ENCODE measurements at regions not wholly inside any gene's neighbourhood (a gene's known extent, or its start where the extent isn't known, plus 50 kb on each side); places are given as distances from the start of the nearest gene placed in this dataset.

- TF ChIP-seq, protein P1, sequence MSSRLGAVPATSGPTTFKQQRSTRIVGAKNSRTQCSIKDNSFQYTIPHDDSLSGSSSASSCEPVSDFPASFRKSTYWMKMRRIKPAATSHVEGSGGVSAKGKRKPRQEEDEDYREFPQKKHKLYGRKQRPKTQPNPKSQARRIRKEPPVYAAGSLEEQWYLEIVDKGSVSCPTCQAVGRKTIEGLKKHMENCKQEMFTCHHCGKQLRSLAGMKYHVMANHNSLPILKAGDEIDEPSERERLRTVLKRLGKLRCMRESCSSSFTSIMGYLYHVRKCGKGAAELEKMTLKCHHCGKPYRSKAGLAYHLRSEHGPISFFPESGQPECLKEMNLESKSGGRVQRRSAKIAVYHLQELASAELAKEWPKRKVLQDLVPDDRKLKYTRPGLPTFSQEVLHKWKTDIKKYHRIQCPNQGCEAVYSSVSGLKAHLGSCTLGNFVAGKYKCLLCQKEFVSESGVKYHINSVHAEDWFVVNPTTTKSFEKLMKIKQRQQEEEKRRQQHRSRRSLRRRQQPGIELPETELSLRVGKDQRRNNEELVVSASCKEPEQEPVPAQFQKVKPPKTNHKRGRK (CRISPR knock-in tag; IDR thresholded peaks at IDR 0.05; ENCODE audit: borderline replicate concordance), result no peak
- no peak for TF ChIP-seq MXD4 (CRISPR knock-in tag; IDR thresholded peaks at IDR 0.05; ENCODE audit: borderline replicate concordance)
- peak; percentile 86 for TF ChIP-seq SP1 (CRISPR knock-in tag; conservative IDR thresholded peaks at IDR 0.05)
- peak; percentile 90 for TF ChIP-seq MYBL2 (CRISPR knock-in tag; IDR thresholded peaks at IDR 0.05)
- TF ChIP-seq CBFB (CRISPR knock-in tag; IDR thresholded peaks at IDR 0.05; ENCODE audit: low read depth), result peak; percentile 90; the same call in 1 of the 2 replicates
- TF ChIP-seq TCF7 (CRISPR knock-in tag; IDR thresholded peaks at IDR 0.05; ENCODE audit: low read depth), result 0 out of 2 replicates have a peak, but pooled peaks have one; percentile 65
- TF ChIP-seq GABPB1 (CRISPR knock-in tag; IDR thresholded peaks at IDR 0.05), result peak; percentile 98
- TF ChIP-seq ESRRA (CRISPR knock-in tag; IDR thresholded peaks at IDR 0.05; ENCODE audit: borderline replicate concordance), result peak; percentile 33; the same call in 1 of the 2 replicates
- peak; percentile 96 for TF ChIP-seq ETV6 (CRISPR knock-in tag; IDR thresholded peaks at IDR 0.05)
- no peak for TF ChIP-seq ZNF396 (CRISPR knock-in tag; IDR thresholded peaks at IDR 0.05; ENCODE audit: borderline replicate concordance)
- TF ChIP-seq, protein P2, sequence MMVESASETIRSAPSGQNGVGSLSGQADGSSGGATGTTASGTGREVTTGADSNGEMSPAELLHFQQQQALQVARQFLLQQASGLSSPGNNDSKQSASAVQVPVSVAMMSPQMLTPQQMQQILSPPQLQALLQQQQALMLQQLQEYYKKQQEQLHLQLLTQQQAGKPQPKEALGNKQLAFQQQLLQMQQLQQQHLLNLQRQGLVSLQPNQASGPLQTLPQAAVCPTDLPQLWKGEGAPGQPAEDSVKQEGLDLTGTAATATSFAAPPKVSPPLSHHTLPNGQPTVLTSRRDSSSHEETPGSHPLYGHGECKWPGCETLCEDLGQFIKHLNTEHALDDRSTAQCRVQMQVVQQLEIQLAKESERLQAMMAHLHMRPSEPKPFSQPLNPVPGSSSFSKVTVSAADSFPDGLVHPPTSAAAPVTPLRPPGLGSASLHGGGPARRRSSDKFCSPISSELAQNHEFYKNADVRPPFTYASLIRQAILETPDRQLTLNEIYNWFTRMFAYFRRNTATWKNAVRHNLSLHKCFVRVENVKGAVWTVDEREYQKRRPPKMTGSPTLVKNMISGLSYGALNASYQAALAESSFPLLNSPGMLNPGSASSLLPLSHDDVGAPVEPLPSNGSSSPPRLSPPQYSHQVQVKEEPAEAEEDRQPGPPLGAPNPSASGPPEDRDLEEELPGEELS (CRISPR knock-in tag; IDR thresholded peaks at IDR 0.05), result peak; percentile 87; the same call in 1 of the 2 replicates
- TF ChIP-seq JAZF1 (CRISPR knock-in tag; IDR thresholded peaks at IDR 0.05), result no peak
- no peak for TF ChIP-seq IRF1 (CRISPR knock-in tag; IDR thresholded peaks at IDR 0.05)
- peak; percentile 93; the same call in 1 of the 2 replicates for TF ChIP-seq ARID4B (CRISPR knock-in tag; IDR thresholded peaks at IDR 0.05; ENCODE audit: borderline replicate concordance)
- TF ChIP-seq E2F4 (CRISPR knock-in tag; IDR thresholded peaks at IDR 0.05; ENCODE audit: borderline replicate concordance, low read depth), result 0 out of 2 replicates have a peak, but pooled peaks have one; percentile 58
- TF ChIP-seq TEAD1 (CRISPR knock-in tag; IDR thresholded peaks at IDR 0.05), result peak; percentile 83; the same call in 1 of the 2 replicates
- TF ChIP-seq GRHL2 (CRISPR knock-in tag; IDR thresholded peaks at IDR 0.05; ENCODE audit: insufficient replicate concordance, severe bottlenecking), result no peak
- no peak for TF ChIP-seq NFYB (CRISPR knock-in tag; conservative IDR thresholded peaks at IDR 0.05; ENCODE audit: low read depth)
- TF ChIP-seq ZNF317 (CRISPR knock-in tag; IDR thresholded peaks at IDR 0.05; ENCODE audit: borderline replicate concordance, low read depth), result no peak
- TF ChIP-seq ZNF416 (CRISPR knock-in tag; IDR thresholded peaks at IDR 0.05), result no peak
- TF ChIP-seq, protein P3, sequence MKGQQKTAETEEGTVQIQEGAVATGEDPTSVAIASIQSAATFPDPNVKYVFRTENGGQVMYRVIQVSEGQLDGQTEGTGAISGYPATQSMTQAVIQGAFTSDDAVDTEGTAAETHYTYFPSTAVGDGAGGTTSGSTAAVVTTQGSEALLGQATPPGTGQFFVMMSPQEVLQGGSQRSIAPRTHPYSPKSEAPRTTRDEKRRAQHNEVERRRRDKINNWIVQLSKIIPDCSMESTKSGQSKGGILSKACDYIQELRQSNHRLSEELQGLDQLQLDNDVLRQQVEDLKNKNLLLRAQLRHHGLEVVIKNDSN (CRISPR knock-in tag; IDR thresholded peaks at IDR 0.05), result peak; percentile 73
- TF ChIP-seq, protein P4, sequence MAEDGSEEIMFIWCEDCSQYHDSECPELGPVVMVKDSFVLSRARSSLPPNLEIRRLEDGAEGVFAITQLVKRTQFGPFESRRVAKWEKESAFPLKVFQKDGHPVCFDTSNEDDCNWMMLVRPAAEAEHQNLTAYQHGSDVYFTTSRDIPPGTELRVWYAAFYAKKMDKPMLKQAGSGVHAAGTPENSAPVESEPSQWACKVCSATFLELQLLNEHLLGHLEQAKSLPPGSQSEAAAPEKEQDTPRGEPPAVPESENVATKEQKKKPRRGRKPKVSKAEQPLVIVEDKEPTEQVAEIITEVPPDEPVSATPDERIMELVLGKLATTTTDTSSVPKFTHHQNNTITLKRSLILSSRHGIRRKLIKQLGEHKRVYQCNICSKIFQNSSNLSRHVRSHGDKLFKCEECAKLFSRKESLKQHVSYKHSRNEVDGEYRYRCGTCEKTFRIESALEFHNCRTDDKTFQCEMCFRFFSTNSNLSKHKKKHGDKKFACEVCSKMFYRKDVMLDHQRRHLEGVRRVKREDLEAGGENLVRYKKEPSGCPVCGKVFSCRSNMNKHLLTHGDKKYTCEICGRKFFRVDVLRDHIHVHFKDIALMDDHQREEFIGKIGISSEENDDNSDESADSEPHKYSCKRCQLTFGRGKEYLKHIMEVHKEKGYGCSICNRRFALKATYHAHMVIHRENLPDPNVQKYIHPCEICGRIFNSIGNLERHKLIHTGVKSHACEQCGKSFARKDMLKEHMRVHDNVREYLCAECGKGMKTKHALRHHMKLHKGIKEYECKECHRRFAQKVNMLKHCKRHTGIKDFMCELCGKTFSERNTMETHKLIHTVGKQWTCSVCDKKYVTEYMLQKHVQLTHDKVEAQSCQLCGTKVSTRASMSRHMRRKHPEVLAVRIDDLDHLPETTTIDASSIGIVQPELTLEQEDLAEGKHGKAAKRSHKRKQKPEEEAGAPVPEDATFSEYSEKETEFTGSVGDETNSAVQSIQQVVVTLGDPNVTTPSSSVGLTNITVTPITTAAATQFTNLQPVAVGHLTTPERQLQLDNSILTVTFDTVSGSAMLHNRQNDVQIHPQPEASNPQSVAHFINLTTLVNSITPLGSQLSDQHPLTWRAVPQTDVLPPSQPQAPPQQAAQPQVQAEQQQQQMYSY (CRISPR knock-in tag; IDR thresholded peaks at IDR 0.05), result peak; percentile 31; the same call in 1 of the 2 replicates
These were observed 127.1 kb upstream of the ZNF746 start (continued) for GRCh38 chr7:149624419-149625339.
